Omental fat pad (tissue), 3 donors: ENCODE measurements at regions not wholly inside any gene's neighbourhood (a gene's known extent, or its start where the extent isn't known, plus 50 kb on each side); places are given as distances from the start of the nearest gene placed in this dataset.
A peak's percentile ranks its signal among the peaks of the same experiment; 100 is the strongest.
"Not testable (repeated sequence)": the region's sequence is repeated elsewhere in the genome, so short reads cannot be mapped to it uniquely, and the experiment has no call there.

Source experiments
- ATAC-seq: fragments of 150-250 bp; one replicate; pipeline ENCODE4 v1.9.1; 2016; ENCODE audit warnings: mild to moderate bottlenecking, moderate library complexity; ENCODE audit not compliant: low FRiP score
- DNase-seq: peaks from one replicate; pipeline ENCODE4 v3.0.0-alpha.2; 2019; ENCODE audit warnings: low spot score
- CTCF ChIP-seq, 3 donors: fragments of 450-650 bp; IDR thresholded peaks; one replicate each; pipeline ENCODE4 v1.5.1; 2016 to 2017; ENCODE audit warnings: antibody characterized with exemption in 3 of 3, mild to moderate bottlenecking in 3 of 3, moderate library complexity in 2 of 3

- DNase-seq (no peak), ATAC-seq (no peak)
- TF ChIP-seq CTCF (IDR thresholded peaks at IDR 0.05), result no peak
These were observed 177.1 kb downstream of the RNF144A start for GRCh38 chr2:7094231-7094741.

- no peak for TF ChIP-seq CTCF (IDR thresholded peaks at IDR 0.05)
- ATAC-seq (no peak), DNase-seq (no peak)
These were observed 179.6 kb downstream of the RNF144A start for GRCh38 chr2:7096726-7097352.

DNA sequence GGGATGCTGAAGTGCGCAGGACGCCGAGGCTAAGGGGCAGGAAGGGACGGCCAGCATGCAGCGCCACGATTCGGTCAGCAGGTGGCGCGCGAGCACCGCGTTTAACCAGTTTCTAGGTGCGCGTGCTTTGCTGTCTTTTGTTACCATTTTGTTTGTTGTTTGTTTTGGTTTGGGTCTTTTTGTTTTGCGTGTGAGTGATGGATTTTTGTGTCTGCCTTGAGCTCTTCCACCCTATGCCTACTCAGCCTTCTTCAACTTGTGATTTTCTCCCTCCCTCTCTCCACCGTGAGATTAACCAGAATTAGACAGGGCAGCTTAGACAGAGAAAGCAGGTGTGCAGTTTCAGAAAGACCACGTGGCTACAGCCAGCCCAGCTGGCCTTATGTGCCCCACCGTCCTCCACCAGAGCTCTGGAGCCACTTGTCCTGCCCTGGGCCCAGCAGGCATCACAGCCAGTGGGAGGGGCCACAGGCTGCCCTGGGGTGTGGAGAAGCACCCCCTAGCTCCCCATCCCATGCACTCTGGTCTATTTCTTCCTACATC is 180.2 kb downstream of the RNF144A start:
- peak; percentile 68 for ATAC-seq

DNA sequence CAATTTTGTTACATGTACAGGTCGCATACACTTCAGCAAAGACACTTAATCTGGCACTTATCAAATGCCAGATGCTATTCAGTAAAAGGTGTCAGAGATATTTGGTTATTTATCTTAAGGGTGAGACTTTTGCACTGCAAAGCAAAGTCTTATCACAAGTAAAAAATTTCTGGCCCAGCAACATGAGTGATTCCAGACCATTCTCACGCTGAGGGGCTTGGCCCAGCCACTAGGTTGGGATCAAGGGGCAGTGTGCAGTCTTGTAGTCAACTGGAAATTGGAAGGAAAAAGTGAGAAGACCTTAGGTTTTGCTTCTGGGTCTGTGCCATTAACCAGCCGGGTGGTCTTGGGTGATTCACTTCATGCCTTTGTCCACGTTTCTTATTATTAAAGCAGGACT is 181.6 kb downstream of the RNF144A start:
- TF ChIP-seq CTCF (IDR thresholded peaks at IDR 0.05), result no peak
- DNase-seq (no peak), ATAC-seq (no peak)

More for the DNA sequence above, 180.2 kb downstream of the RNF144A start:
- DNase-seq, result peak; percentile 43
- peak in 2 of 3 donors; percentile 30 to 91 for TF ChIP-seq CTCF (IDR thresholded peaks at IDR 0.05)

- DNase-seq, ATAC-seq: not testable (repeated sequence)
These were observed 182.5 kb downstream of the RNF144A start for GRCh38 chr2:7099687-7100086.

DNA sequence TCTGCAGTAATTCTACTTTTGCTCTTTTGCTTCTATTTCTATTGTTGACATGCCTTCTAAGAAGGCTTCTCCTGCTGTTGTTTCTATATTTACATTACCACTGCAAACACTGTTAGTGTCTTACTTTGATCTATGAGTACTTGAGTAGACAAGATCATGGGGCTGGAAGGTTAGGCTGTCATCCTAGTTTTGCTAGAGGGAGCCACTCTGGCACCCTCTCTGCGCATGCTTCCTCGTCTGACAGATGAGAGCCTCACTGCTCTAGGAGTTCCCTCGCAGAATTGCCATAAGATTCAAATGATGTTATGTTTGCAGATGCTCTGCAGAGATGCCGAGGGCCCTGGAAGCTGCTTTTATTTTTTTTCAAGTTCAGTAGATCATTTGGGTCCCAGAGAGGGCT is 185.6 kb downstream of the RNF144A start:
- ATAC-seq (no peak), DNase-seq (no peak)
- no peak for TF ChIP-seq CTCF (IDR thresholded peaks at IDR 0.05)

- ATAC-seq (no peak), DNase-seq (no peak)
- TF ChIP-seq CTCF (IDR thresholded peaks at IDR 0.05), result no peak
These were observed 191.8 kb downstream of the RNF144A start for GRCh38 chr2:7108792-7109532.
